ENCODE measurements at regions not wholly inside any gene's neighbourhood (a gene's known extent, or its start where the extent isn't known, plus 50 kb on each side); places are given as distances from the start of the nearest gene placed in this dataset.

DNA sequence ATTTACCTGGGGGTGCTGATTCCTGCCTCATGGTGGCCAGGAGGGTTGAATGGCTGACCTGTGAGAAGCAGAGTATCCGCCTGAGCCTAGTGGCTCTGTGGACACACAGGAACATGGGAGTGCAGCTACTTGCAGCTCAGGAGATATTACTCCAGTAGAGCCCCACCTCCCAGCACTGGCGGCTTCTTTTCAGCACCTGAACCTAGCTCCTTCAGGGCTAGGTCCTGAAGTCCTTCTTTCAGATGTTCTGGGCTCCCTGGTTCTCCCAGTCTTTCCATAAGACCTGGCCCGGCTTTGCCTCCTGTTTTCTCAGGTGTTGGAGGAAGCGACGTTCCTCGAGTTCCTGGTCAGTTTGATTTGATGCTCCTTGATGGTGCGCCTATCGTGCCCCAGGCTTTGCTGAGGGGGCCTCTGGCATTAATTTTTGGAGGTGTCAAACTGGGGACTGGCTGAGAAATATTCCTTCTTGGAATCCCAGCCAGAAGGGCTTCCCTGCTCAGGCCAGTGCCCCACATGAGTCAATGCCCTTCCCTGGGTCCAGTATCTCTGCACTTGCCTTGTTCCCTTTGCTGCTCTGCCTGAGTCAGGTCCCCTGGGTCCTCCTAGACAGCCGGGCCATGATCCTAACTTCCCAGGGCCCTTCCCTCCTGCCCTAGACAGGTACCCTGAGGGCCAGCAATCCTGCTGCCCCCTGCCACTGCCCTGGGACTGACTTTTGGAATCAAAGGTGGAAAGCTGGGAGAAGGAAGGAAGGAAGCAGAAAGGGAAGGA is 110.7 kb upstream of the HAAO start:
- no peak for TF ChIP-seq EZH2phosphoT487 (IDR thresholded peaks at IDR 0.05; ENCODE audit: borderline replicate concordance, low read length)
- TF ChIP-seq CTCF (IDR thresholded peaks at IDR 0.05; ENCODE audit: low read depth, low read length, poor library complexity, severe bottlenecking), result no peak

GRCh38 chr2:42901076-42901640 is 108.8 kb upstream of the HAAO start:
- no peaks in the 10 kb centered on the region for H4K20me1 ChIP-seq (ENCODE audit: control insufficient read depth, insufficient read depth, low read depth, low read length)
- H3K27me3 ChIP-seq (ENCODE audit: control insufficient read depth, low read length), result peaks cover 6% of the 10 kb centered on the region; the same call in 1 of the 2 replicates
- no peaks in the 10 kb centered on the region for H3K9me3 ChIP-seq (ENCODE audit: control insufficient read depth, insufficient read depth, low read length)
- no peaks in the 10 kb centered on the region for H3K4me1 ChIP-seq (ENCODE audit: control insufficient read depth, low read length)
- H3K4me3 ChIP-seq (ENCODE audit: low read length), result no peak overlapping the region
- no peaks in the 10 kb centered on the region for H3K79me2 ChIP-seq (ENCODE audit: control insufficient read depth, low read length)
- TF ChIP-seq EZH2phosphoT487 (IDR thresholded peaks at IDR 0.05; ENCODE audit: borderline replicate concordance, low read length) (no peak), CTCF (IDR thresholded peaks at IDR 0.05; ENCODE audit: low read depth, low read length, poor library complexity, severe bottlenecking) (no peak)
- H3K9me2 ChIP-seq (replicated peaks; ENCODE audit: control insufficient read depth, low read length), result no peaks in the 10 kb centered on the region
- H3K36me3 ChIP-seq (ENCODE audit: control insufficient read depth, low read length), result no peaks in the 10 kb centered on the region
- H3F3A ChIP-seq (ENCODE audit: control insufficient read depth, insufficient read depth), result no peaks in the 10 kb centered on the region
- H3K27ac ChIP-seq (ENCODE audit: low read depth, low read length), result no peak overlapping the region
- no peak overlapping the region for H3K4me2 ChIP-seq (ENCODE audit: low read length)

More for the DNA sequence above, 110.7 kb upstream of the HAAO start:
- no peaks in the 10 kb centered on the region for H3F3A ChIP-seq (ENCODE audit: control insufficient read depth, insufficient read depth)
- H3K27me3 ChIP-seq (ENCODE audit: control insufficient read depth, low read length), result peaks cover 6% of the 10 kb centered on the region; the same call in 1 of the 2 replicates
- H3K4me3 ChIP-seq (ENCODE audit: low read length), result no peak overlapping the region
- H4K20me1 ChIP-seq (ENCODE audit: control insufficient read depth, insufficient read depth, low read depth, low read length), result no peaks in the 10 kb centered on the region
- H3K4me1 ChIP-seq (ENCODE audit: control insufficient read depth, low read length), result peaks cover 2% of the 10 kb centered on the region
- no peaks in the 10 kb centered on the region for H3K36me3 ChIP-seq (ENCODE audit: control insufficient read depth, low read length)
- H3K79me2 ChIP-seq (ENCODE audit: control insufficient read depth, low read length), result no peaks in the 10 kb centered on the region
- H3K9me2 ChIP-seq (replicated peaks; ENCODE audit: control insufficient read depth, low read length), result no peaks in the 10 kb centered on the region
- no peak overlapping the region for H3K27ac ChIP-seq (ENCODE audit: low read depth, low read length)
- no peaks in the 10 kb centered on the region for H3K9me3 ChIP-seq (ENCODE audit: control insufficient read depth, insufficient read depth, low read length)
- no peak overlapping the region for H3K4me2 ChIP-seq (ENCODE audit: low read length)

DNA sequence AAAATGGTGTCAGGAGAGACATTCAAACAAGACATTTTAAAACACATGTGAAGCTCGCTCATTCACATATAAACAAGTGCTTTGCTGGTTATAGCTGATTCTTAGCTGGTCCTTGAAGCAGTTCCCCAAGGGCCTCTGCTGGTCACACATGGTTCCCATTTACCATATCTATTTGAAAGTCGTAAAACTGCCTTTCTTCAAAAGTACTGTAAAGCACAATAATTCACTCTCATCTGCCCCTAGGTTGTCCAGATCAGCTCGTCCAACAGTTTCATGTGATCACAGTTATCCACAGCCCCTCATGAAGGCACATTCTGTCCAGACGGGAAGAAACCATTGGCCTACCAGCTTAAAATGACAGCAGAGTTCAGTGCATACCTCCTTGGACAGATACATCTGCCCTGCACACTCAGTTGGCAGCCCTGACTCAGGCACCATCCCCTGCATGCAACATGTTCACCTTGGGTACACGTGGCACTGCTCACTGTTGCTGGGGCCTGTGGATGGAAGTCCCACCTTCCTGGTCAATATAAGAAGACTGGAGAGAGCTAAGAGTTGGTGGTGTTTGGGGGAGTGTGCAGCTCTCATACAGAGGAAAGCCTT is 108.0 kb upstream of the HAAO start:
- no peaks in the 10 kb centered on the region for H3K36me3 ChIP-seq (ENCODE audit: control insufficient read depth, low read length)
- no peak overlapping the region for H3K4me2 ChIP-seq (ENCODE audit: low read length)
- H3K4me3 ChIP-seq (ENCODE audit: low read length), result no peak overlapping the region
- peaks cover 6% of the 10 kb centered on the region; the same call in 1 of the 2 replicates for H3K27me3 ChIP-seq (ENCODE audit: control insufficient read depth, low read length)
- H3F3A ChIP-seq (ENCODE audit: control insufficient read depth, insufficient read depth), result no peaks in the 10 kb centered on the region
- H3K27ac ChIP-seq (ENCODE audit: low read depth, low read length), result no peak overlapping the region
- H3K9me3 ChIP-seq (ENCODE audit: control insufficient read depth, insufficient read depth, low read length), result no peaks in the 10 kb centered on the region
- H3K79me2 ChIP-seq (ENCODE audit: control insufficient read depth, low read length), result no peaks in the 10 kb centered on the region
- no peaks in the 10 kb centered on the region for H3K4me1 ChIP-seq (ENCODE audit: control insufficient read depth, low read length)
- no peaks in the 10 kb centered on the region for H4K20me1 ChIP-seq (ENCODE audit: control insufficient read depth, insufficient read depth, low read depth, low read length)
- TF ChIP-seq CTCF (IDR thresholded peaks at IDR 0.05; ENCODE audit: low read depth, low read length, poor library complexity, severe bottlenecking) (no peak), EZH2phosphoT487 (IDR thresholded peaks at IDR 0.05; ENCODE audit: borderline replicate concordance, low read length) (no peak)
- no peaks in the 10 kb centered on the region for H3K9me2 ChIP-seq (replicated peaks; ENCODE audit: control insufficient read depth, low read length)
